Type B pancreatic cell (in vitro differentiated cells): ENCODE measurements at regions not wholly inside any gene's neighbourhood (a gene's known extent, or its start where the extent isn't known, plus 50 kb on each side); places are given as distances from the start of the nearest gene placed in this dataset.

Experiments
- DNase-seq: peaks from one replicate; pipeline ENCODE4 v3.0.0; 2021; ENCODE audit warnings: mixed read lengths; ENCODE audit not compliant: unreplicated experiment; ENCODE audit errors: extremely low spot score
- H3K27ac Mint-ChIP-seq: 2 replicates; pipeline ENCODE4 v1.8.0; 2021; ENCODE audit warnings: mild to moderate bottlenecking, mixed read lengths
- H3K27me3 Mint-ChIP-seq: 2 replicates; pipeline ENCODE4 v1.8.0; 2021; ENCODE audit warnings: mixed read lengths
- H3K36me3 Mint-ChIP-seq: 2 replicates; pipeline ENCODE4 v1.8.0; 2021; ENCODE audit warnings: mixed read lengths
- H3K4me1 Mint-ChIP-seq: one replicate; pipeline ENCODE4 v1.8.0; 2021; ENCODE audit warnings: mixed read lengths; ENCODE audit not compliant: unreplicated experiment
- H3K4me3 Mint-ChIP-seq: 2 replicates; pipeline ENCODE4 v1.8.0; 2021; ENCODE audit warnings: mild to moderate bottlenecking, mixed read lengths
- H3K9me3 Mint-ChIP-seq: 2 replicates; pipeline ENCODE4 v1.8.0; 2021; ENCODE audit warnings: mixed read lengths
- TF ChIP-seq, protein P1 (sequence below): fragments of 200-600 bp; sonication (generic); conservative IDR thresholded peaks from 2 replicates; pipeline ENCODE4 v1.5.0; 2021; ENCODE audit warnings: antibody characterized with exemption, mild to moderate bottlenecking

DNA sequence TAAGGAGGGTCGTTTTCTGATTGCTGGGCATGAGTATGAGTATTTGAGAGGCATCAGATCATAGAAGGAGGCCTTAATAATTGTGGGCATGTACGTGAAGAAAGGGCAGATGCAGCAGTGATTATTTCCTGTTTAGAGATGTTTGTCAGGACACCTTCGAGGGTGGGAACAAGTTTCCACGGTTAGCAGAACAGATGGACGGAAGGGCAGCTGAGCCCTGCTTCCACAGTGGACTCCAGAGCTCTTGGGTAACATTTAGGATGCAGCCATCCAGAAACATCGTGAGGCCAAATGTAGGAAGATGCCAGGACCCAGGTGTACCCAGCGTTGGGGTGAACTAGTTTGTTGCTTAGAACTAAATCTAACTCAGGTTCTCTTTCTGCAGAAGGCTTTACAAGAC lies 231.3 kb upstream of the FAT1 start:
- Mint-ChIP-seq H3K4me1 (no peaks in the 10 kb centered on the region), H3K4me3 (no peak overlapping the region), H3K36me3 (no peaks in the 10 kb centered on the region), H3K27ac (no peak overlapping the region), H3K9me3 (no peaks in the 10 kb centered on the region), H3K27me3 (no peaks in the 10 kb centered on the region)
- TF ChIP-seq, protein P1, sequence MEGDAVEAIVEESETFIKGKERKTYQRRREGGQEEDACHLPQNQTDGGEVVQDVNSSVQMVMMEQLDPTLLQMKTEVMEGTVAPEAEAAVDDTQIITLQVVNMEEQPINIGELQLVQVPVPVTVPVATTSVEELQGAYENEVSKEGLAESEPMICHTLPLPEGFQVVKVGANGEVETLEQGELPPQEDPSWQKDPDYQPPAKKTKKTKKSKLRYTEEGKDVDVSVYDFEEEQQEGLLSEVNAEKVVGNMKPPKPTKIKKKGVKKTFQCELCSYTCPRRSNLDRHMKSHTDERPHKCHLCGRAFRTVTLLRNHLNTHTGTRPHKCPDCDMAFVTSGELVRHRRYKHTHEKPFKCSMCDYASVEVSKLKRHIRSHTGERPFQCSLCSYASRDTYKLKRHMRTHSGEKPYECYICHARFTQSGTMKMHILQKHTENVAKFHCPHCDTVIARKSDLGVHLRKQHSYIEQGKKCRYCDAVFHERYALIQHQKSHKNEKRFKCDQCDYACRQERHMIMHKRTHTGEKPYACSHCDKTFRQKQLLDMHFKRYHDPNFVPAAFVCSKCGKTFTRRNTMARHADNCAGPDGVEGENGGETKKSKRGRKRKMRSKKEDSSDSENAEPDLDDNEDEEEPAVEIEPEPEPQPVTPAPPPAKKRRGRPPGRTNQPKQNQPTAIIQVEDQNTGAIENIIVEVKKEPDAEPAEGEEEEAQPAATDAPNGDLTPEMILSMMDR = no peak
- DNase-seq = no peak

DNA sequence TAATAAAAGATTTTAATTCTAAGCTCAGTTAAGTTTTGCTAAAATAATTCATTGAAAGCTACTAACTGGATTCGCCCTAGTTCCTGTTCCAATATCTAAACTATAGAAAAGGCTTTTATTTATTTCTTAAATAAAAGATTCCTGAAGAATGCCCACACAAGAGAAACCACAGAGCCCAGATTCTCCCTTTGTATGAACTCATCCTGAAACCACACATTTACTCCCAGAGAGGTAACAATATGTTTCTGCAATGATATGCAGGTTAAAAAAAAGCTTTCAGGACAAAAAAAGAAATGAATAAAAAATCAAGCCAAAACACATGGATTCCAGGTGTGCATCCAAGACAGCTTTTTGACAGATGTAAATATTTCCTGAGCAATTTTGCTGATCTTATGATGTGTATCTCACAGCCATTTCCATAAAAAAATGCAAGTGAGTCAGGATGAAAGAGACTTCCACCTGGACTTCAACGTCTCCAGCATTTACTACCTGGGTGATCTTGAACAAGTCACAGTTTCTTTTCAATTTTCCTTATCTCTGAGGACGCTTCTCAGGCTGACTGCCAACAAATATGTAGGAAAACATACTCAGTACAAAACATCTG lies 234.4 kb upstream of the FAT1 start:
- no peak overlapping the region for H3K27ac Mint-ChIP-seq
- no peaks in the 10 kb centered on the region for H3K9me3 Mint-ChIP-seq
- H3K4me3 Mint-ChIP-seq = no peak overlapping the region
- DNase-seq = no peak
- no peaks in the 10 kb centered on the region for H3K27me3 Mint-ChIP-seq
- TF ChIP-seq, protein P1 = no peak
- no peaks in the 10 kb centered on the region for H3K4me1 Mint-ChIP-seq
- no peaks in the 10 kb centered on the region for H3K36me3 Mint-ChIP-seq

DNA sequence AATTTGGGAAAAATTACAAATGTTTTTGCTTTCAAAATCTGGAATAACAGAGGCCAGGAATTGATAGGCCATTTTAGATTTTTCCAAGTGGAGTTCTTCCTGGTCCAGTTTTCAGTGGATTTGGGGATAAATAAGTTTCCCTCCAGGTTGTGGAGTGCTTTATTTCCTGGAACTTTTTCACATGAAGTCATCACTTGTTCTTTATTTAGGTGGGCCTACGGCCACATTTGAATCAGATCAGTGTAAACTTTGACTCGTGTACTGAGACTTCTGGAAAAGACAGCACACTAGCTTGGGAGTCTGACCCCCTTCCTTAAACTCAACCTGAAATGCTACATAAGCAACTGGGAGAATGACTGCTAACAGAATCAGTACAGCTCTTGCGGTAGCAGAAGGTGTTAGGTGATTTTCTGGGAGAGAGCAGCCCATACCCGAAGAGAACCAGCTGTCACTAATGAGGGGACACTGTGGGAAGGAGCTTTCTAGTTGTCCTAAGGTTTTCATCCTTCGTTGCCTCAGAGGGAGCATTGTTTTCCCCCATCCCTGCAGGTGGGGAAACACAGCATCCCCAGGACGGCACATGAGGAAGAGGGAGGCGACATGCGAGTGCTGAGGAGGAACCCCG lies 235.2 kb upstream of the FAT1 start:
- H3K4me3 Mint-ChIP-seq = no peak overlapping the region
- no peaks in the 10 kb centered on the region for H3K36me3 Mint-ChIP-seq
- no peaks in the 10 kb centered on the region for H3K4me1 Mint-ChIP-seq
- no peaks in the 10 kb centered on the region for H3K27me3 Mint-ChIP-seq
- no peaks in the 10 kb centered on the region for H3K9me3 Mint-ChIP-seq
- no peak for DNase-seq
- no peak overlapping the region for H3K27ac Mint-ChIP-seq
- TF ChIP-seq, protein P1 = no peak

DNA sequence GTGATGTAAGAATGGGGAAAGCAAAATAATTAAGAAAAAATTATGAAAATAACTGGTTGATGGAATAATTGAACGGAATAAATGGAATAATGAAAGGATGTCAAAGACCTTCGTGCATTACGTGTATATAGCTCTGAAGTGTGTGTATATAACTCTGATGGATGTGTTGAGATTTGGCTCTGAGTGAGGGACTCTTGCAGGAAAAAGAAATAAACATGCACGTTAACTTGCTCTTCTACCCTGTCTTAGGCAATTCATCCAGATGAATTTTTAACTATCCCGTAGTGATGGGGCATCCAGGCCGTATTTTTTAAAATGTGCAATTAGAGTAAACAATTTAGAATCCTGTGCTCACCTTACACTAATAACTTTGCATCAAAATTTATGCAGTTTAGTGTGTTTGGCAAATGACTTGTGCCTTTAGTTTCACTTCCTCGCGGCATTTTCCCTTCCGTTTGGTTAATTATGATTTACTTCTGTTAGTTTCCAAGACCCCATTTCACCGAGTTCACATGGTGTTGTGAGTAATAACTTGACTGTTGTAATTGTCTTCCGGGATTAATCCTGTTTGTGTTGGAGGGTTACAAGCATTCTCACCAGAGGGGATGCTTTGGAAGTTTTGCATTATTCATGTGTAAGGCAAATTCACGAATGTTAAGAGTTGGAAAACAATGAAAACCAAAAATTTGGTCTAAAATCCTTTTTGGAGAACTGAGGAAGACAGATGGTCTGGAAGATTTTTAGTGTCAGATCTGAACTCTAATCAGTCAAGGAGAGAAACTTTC lies 256.5 kb upstream of the FAT1 start:
- H3K4me3 Mint-ChIP-seq = peak overlapping the region; percentile 39
- DNase-seq = no peak
- peaks cover 6% of the 10 kb centered on the region for H3K27me3 Mint-ChIP-seq
- TF ChIP-seq, protein P1 = no peak
- H3K36me3 Mint-ChIP-seq = no peaks in the 10 kb centered on the region
- H3K4me1 Mint-ChIP-seq = peaks cover 18% of the 10 kb centered on the region
- H3K9me3 Mint-ChIP-seq = no peaks in the 10 kb centered on the region
- H3K27ac Mint-ChIP-seq = no peak overlapping the region

DNA sequence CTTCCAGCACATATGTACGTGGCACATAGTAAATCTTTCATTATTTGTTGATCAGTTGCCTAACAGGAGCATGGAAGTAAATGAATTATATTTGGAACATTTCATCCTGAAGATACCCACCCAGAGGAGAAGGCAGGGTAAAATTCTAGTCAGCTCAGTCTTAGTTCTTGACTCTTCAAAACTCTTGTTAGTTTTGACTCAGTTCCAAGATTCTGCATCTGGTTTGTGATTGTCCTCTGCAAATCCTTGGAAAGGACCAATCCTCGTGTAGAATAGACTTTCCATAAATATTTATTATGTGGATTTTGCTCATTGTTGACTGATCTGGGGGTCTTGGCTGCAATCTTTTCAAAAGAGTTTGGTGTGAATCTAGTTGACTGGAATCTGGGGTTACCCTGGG lies 257.5 kb upstream of the FAT1 start:
- H3K4me1 Mint-ChIP-seq = peaks cover 18% of the 10 kb centered on the region
- H3K27ac Mint-ChIP-seq = no peak overlapping the region
- TF ChIP-seq, protein P1 = no peak
- H3K27me3 Mint-ChIP-seq = peaks cover 6% of the 10 kb centered on the region
- H3K4me3 Mint-ChIP-seq = no peak overlapping the region
- no peaks in the 10 kb centered on the region for H3K9me3 Mint-ChIP-seq
- no peaks in the 10 kb centered on the region for H3K36me3 Mint-ChIP-seq
- no peak for DNase-seq
